PC-3 (cell line): ENCODE measurements at regions not wholly inside any gene's neighbourhood (a gene's known extent, or its start where the extent isn't known, plus 50 kb on each side); places are given as distances from the start of the nearest gene placed in this dataset.

Experiments used
- ATAC-seq: fragments of 200-7000 bp; cut with Tn5 transposase; 2 replicates; pipeline ENCODE4 v1.9.1; 2020; ENCODE audit warnings: mild to moderate bottlenecking, moderate library complexity
- BruUV-seq: library from RNA; stranded (reverse); fragments of 400-500 nt; replicated peaks from 2 replicates; lab custom pipeline; 2021; lab: Mats Ljungman, UMichigan
- CTCF ChIA-PET: fragments of 300-600 bp; sonication (Branson Sonifier 250); formaldehyde crosslinking; loops from one replicate; lab custom pipeline; 2022; ENCODE audit warnings: antibody characterized with exemption; lab: Charles Lee
- POLR2A ChIA-PET: fragments of 300-600 bp; sonication (Branson Sonifier 250); formaldehyde crosslinking; loops from one replicate; lab custom pipeline; 2022; ENCODE audit warnings: antibody characterized with exemption; ENCODE audit not compliant: unreplicated experiment; lab: Charles Lee
- DNase-seq: peaks from one replicate; pipeline ENCODE4 v3.0.0-alpha.2; 2015
- H2AFZ ChIP-seq: fragments of 300-600 bp; sonication (generic); 2 replicates; pipeline ENCODE4 v1.6.0; 2016; ENCODE audit warnings: antibody characterized with exemption, low read length
- H3F3A ChIP-seq: fragments of 300-600 bp; sonication (generic); one replicate; pipeline ENCODE4 v1.6.0; 2017; ENCODE audit warnings: antibody characterized with exemption, low read length, control low read depth, mild to moderate bottlenecking; ENCODE audit not compliant: unreplicated experiment
- H3K27ac ChIP-seq: fragments of 300-600 bp; sonication (generic); 2 replicates; pipeline ENCODE4 v1.5.1; 2016; ENCODE audit warnings: mild to moderate bottlenecking, low read length
- H3K27me3 ChIP-seq: fragments of 300-600 bp; sonication (generic); 2 replicates; pipeline ENCODE4 v1.6.1; 2016; ENCODE audit warnings: low read length, mixed read lengths
- H3K36me3 ChIP-seq: fragments of 300-600 bp; sonication (generic); 2 replicates; pipeline ENCODE4 v1.6.1; 2016; ENCODE audit warnings: low read depth, mixed run types, low read length, mixed read lengths
- H3K4me1 ChIP-seq: fragments of 300-600 bp; sonication (generic); 2 replicates; pipeline ENCODE4 v1.5.1; 2016; ENCODE audit warnings: low read length; ENCODE audit not compliant: insufficient read depth
- H3K4me2 ChIP-seq: fragments of 300-600 bp; sonication (generic); 2 replicates; pipeline ENCODE4 v1.6.0; 2016; ENCODE audit warnings: low read length
- H3K4me3 ChIP-seq: fragments of 300-600 bp; sonication (generic); 2 replicates; pipeline ENCODE4 v1.5.1; 2016; ENCODE audit warnings: mild to moderate bottlenecking, low read length, mixed read lengths
- H3K79me2 ChIP-seq: fragments of 300-600 bp; sonication (generic); 2 replicates; pipeline ENCODE4 v1.6.1; 2017; ENCODE audit warnings: low read length, mixed read lengths
- H3K9ac ChIP-seq: fragments of 300-600 bp; sonication (generic); 2 replicates; pipeline ENCODE4 v1.6.0; 2016; ENCODE audit warnings: mild to moderate bottlenecking, low read length
- H3K9me2 ChIP-seq: fragments of 300-600 bp; sonication (generic); replicated peaks from 2 replicates; pipeline ENCODE4 v1.6.1; 2016; ENCODE audit warnings: mixed run types, low read length, mixed read lengths
- H3K9me3 ChIP-seq: fragments of 300-600 bp; sonication (generic); 2 replicates; pipeline ENCODE4 v1.6.1; 2016; ENCODE audit warnings: low read length, mixed read lengths
- H4K20me1 ChIP-seq: fragments of 300-600 bp; sonication (generic); 2 replicates; pipeline ENCODE4 v1.6.1; 2016; ENCODE audit warnings: low read length, mixed read lengths
- CTCF ChIP-seq: fragments of 300-600 bp; sonication (generic); conservative IDR thresholded peaks from 2 replicates; pipeline ENCODE4 v1.5.1; 2017; ENCODE audit warnings: antibody characterized with exemption, low read depth, mild to moderate bottlenecking, low read length
- EZH2 ChIP-seq: fragments of 300-600 bp; sonication (generic); IDR thresholded peaks from one replicate; pipeline ENCODE4 v1.6.1; 2017; ENCODE audit warnings: antibody characterized with exemption, mild to moderate bottlenecking, low read length; ENCODE audit not compliant: unreplicated experiment
- EZH2phosphoT487 ChIP-seq: fragments of 300-600 bp; sonication (generic); IDR thresholded peaks from 2 replicates; pipeline ENCODE4 v1.6.1; 2018; ENCODE audit warnings: mild to moderate bottlenecking, antibody characterized with exemption, low read length, borderline replicate concordance
- intact Hi-C: fragments of 100-400 bp; cut with micrococcal nuclease; formaldehyde crosslinking; loops from 2 replicates; pipeline ENCODE4 v1.9.0; 2023

- Histone ChIP-seq H3K27ac (no peak overlapping the region), H3K36me3 (no peaks in the 10 kb centered on the region), H3K4me3 (no peak overlapping the region), H4K20me1 (no peaks in the 10 kb centered on the region), H2AFZ (no peak overlapping the region), H3K9me2 (no peaks in the 10 kb centered on the region), H3K4me1 (peaks cover 7% of the 10 kb centered on the region; the same call in 1 of the 2 replicates), H3K79me2 (no peaks in the 10 kb centered on the region), H3F3A (no peaks in the 10 kb centered on the region), H3K9me3 (no peaks in the 10 kb centered on the region), H3K27me3 (no peaks in the 10 kb centered on the region), H3K4me2 (no peak overlapping the region), H3K9ac (no peak overlapping the region)
- no TSS peak for BruUV-seq
- peak; percentile 30 for DNase-seq
- POLR2A ChIA-PET: no interaction called here
- CTCF ChIA-PET: no interaction called here
- TF ChIP-seq EZH2 (no peak), EZH2phosphoT487 (no peak), CTCF (no peak)
- no peak for ATAC-seq
- intact Hi-C loops: no loop called here
Observed at GRCh38 chr20:22825076-22825475, 210.0 kb upstream of the SSTR4 start.

GRCh38 chr20:22825546-22825945, 209.6 kb upstream of the SSTR4 start:
- DNase-seq (no peak), ATAC-seq (no peak)
- H3K4me2 ChIP-seq: no peak overlapping the region
- H2AFZ ChIP-seq: no peak overlapping the region
- H3K36me3 ChIP-seq: no peaks in the 10 kb centered on the region
- no peaks in the 10 kb centered on the region for H3K9me3 ChIP-seq
- peaks cover 7% of the 10 kb centered on the region; the same call in 1 of the 2 replicates for H3K4me1 ChIP-seq
- POLR2A ChIA-PET: no interaction called here
- H3F3A ChIP-seq: no peaks in the 10 kb centered on the region
- H4K20me1 ChIP-seq: no peaks in the 10 kb centered on the region
- H3K9me2 ChIP-seq: no peaks in the 10 kb centered on the region
- no TSS peak for BruUV-seq
- H3K4me3 ChIP-seq: no peak overlapping the region
- CTCF ChIA-PET: no interaction called here
- TF ChIP-seq CTCF: no peak
- TF ChIP-seq EZH2phosphoT487: no peak
- no peak for TF ChIP-seq EZH2
- intact Hi-C loops: no loop called here
- H3K9ac ChIP-seq: no peak overlapping the region
- H3K27ac ChIP-seq: no peak overlapping the region
- H3K27me3 ChIP-seq: no peaks in the 10 kb centered on the region
- H3K79me2 ChIP-seq: no peaks in the 10 kb centered on the region

GRCh38 chr20:22826306-22827230, 208.5 kb upstream of the SSTR4 start:
- Histone ChIP-seq H3K4me2 (no peak overlapping the region), H3K27ac (no peak overlapping the region), H3F3A (no peaks in the 10 kb centered on the region), H3K79me2 (no peaks in the 10 kb centered on the region), H2AFZ (no peak overlapping the region), H4K20me1 (no peaks in the 10 kb centered on the region), H3K4me3 (no peak overlapping the region), H3K9me2 (no peaks in the 10 kb centered on the region), H3K36me3 (no peaks in the 10 kb centered on the region), H3K9me3 (no peaks in the 10 kb centered on the region), H3K27me3 (no peaks in the 10 kb centered on the region), H3K9ac (no peak overlapping the region), H3K4me1 (no peaks in the 10 kb centered on the region; the same call in 1 of the 2 replicates)
- intact Hi-C loops: no loop called here
- BruUV-seq: no TSS peak
- no peak for DNase-seq
- TF ChIP-seq EZH2phosphoT487: no peak
- TF ChIP-seq CTCF: no peak
- TF ChIP-seq EZH2: no peak
- ChIA-PET CTCF (no interaction called here), POLR2A (no interaction called here)
- no peak for ATAC-seq
